H9 (cell line): ENCODE measurements at regions not wholly inside any gene's neighbourhood (a gene's known extent, or its start where the extent isn't known, plus 50 kb on each side); places are given as distances from the start of the nearest gene placed in this dataset.

Experiments
- DNase-seq: peaks from one replicate; pipeline ENCODE4 v3.0.0-alpha.2; 2017
- H2AFZ ChIP-seq: one replicate; pipeline ENCODE4 v1.6.1; 2013; ENCODE audit warnings: mild to moderate bottlenecking, low read length, control low read depth, moderate library complexity
- H2AK5ac ChIP-seq: 2 replicates; pipeline ENCODE4 v1.6.1; 2013; ENCODE audit warnings: low read length, control low read depth, mixed read lengths; ENCODE audit not compliant: insufficient read length
- H2BK120ac ChIP-seq: one replicate; pipeline ENCODE4 v1.6.1; 2013; ENCODE audit warnings: low read depth, mild to moderate bottlenecking, low read length, control low read depth, inconsistent platforms; ENCODE audit not compliant: poor library complexity, severe bottlenecking
- H2BK12ac ChIP-seq: 2 replicates; pipeline ENCODE4 v1.6.1; 2013; ENCODE audit warnings: low read length, control low read depth, mixed read lengths, low read depth; ENCODE audit not compliant: insufficient read length
- H2BK15ac ChIP-seq: 2 replicates; pipeline ENCODE4 v1.6.1; 2013; ENCODE audit warnings: low read depth, low read length, control low read depth
- H2BK20ac ChIP-seq: one replicate; pipeline ENCODE4 v1.6.1; 2013; ENCODE audit warnings: low read depth, mild to moderate bottlenecking, low read length, control low read depth, inconsistent platforms; ENCODE audit not compliant: poor library complexity, severe bottlenecking
- H2BK5ac ChIP-seq: 2 replicates; pipeline ENCODE4 v1.6.1; 2013; ENCODE audit warnings: low read length, control low read depth, mixed read lengths; ENCODE audit not compliant: insufficient read length
- H3K14ac ChIP-seq: 2 replicates; pipeline ENCODE4 v1.6.1; 2013; ENCODE audit warnings: low read length, control low read depth; ENCODE audit not compliant: insufficient read depth
- H3K18ac ChIP-seq: 2 replicates; pipeline ENCODE4 v1.6.1; 2013; ENCODE audit warnings: low read depth, mild to moderate bottlenecking, mixed read lengths, low read length, control low read depth; ENCODE audit not compliant: insufficient read length
- H3K23ac ChIP-seq: 2 replicates; pipeline ENCODE4 v1.6.1; 2013; ENCODE audit warnings: low read length, control low read depth, mixed read lengths, low read depth; ENCODE audit not compliant: insufficient read length
- H3K23me2 ChIP-seq: 2 replicates; pipeline ENCODE4 v1.6.1; 2013; ENCODE audit warnings: low read depth, mild to moderate bottlenecking, mixed read lengths, low read length, control low read depth; ENCODE audit not compliant: insufficient read length, poor library complexity, severe bottlenecking
- H3K27ac ChIP-seq: 2 replicates; pipeline ENCODE4 v1.5.1; 2013; ENCODE audit warnings: low read length, control low read depth, mixed read lengths, low read depth; ENCODE audit not compliant: insufficient read length
- H3K27me3 ChIP-seq: 2 replicates; pipeline ENCODE4 v1.6.1; 2013; ENCODE audit warnings: low read length, control low read depth, inconsistent platforms; ENCODE audit not compliant: insufficient read depth
- H3K4ac ChIP-seq: 2 replicates; pipeline ENCODE4 v1.6.1; 2013; ENCODE audit warnings: low read depth, mild to moderate bottlenecking, control low read depth, inconsistent platforms, low read length, moderate library complexity
- H3K4me1 ChIP-seq: 2 replicates; pipeline ENCODE4 v1.6.1; 2013; ENCODE audit warnings: low read length, control low read depth, inconsistent platforms; ENCODE audit not compliant: insufficient read depth
- H3K4me2 ChIP-seq: 2 replicates; pipeline ENCODE4 v1.6.1; 2013; ENCODE audit warnings: low read length, control low read depth, mixed read lengths; ENCODE audit not compliant: insufficient read length, insufficient read depth
- H3K56ac ChIP-seq: 2 replicates; pipeline ENCODE4 v1.6.1; 2013; ENCODE audit warnings: low read depth, mild to moderate bottlenecking, mixed read lengths, low read length, control low read depth; ENCODE audit not compliant: insufficient read length
- H3K79me1 ChIP-seq: 2 replicates; pipeline ENCODE4 v1.6.1; 2013; ENCODE audit warnings: low read depth, mild to moderate bottlenecking, moderate library complexity, low read length, control low read depth, inconsistent platforms; ENCODE audit not compliant: insufficient read depth, poor library complexity, severe bottlenecking
- H3K79me2 ChIP-seq: 2 replicates; pipeline ENCODE4 v1.6.1; 2013; ENCODE audit warnings: low read length, control low read depth, inconsistent platforms; ENCODE audit not compliant: insufficient read depth
- H3K9ac ChIP-seq: 2 replicates; pipeline ENCODE4 v1.6.1; 2013; ENCODE audit warnings: low read length, control low read depth, mixed read lengths; ENCODE audit not compliant: insufficient read length; ENCODE audit errors: extremely low read depth
- H3K9me3 ChIP-seq: one replicate; pipeline ENCODE4 v1.6.1; 2013; ENCODE audit warnings: low read depth, low read length, inconsistent platforms; ENCODE audit not compliant: control insufficient read depth
- H3T11ph ChIP-seq: one replicate; pipeline ENCODE4 v1.6.1; 2013; ENCODE audit warnings: mild to moderate bottlenecking, low read length, control low read depth, inconsistent platforms
- H4K20me1 ChIP-seq: one replicate; pipeline ENCODE4 v1.6.1; 2013; ENCODE audit not compliant: control insufficient read depth, insufficient read length, insufficient read depth
- H4K5ac ChIP-seq: 2 replicates; pipeline ENCODE4 v1.6.1; 2013; ENCODE audit warnings: low read depth, mild to moderate bottlenecking, mixed read lengths, low read length, control low read depth; ENCODE audit not compliant: insufficient read length
- H4K8ac ChIP-seq: replicated peaks from 2 replicates; pipeline ENCODE4 v1.6.1; 2013; ENCODE audit warnings: low read length, control low read depth, mixed read lengths, low read depth; ENCODE audit not compliant: insufficient read length
- H4K91ac ChIP-seq: 2 replicates; pipeline ENCODE4 v1.6.1; 2013; ENCODE audit warnings: low read depth, mild to moderate bottlenecking, moderate library complexity, mixed read lengths, low read length, control low read depth; ENCODE audit not compliant: insufficient read length
- H3K27ac Mint-ChIP-seq, 3 experiments: 2 replicates in 2 of 3; 3 replicates in 1 of 3; pipeline ENCODE4 v1.8.0; 2020 to 2021; ENCODE audit warnings: mixed read lengths in 3 of 3, mild to moderate bottlenecking in 1 of 3, moderate library complexity in 1 of 3
- H3K27me3 Mint-ChIP-seq: 2 replicates; pipeline ENCODE4 v1.8.0; 2021; ENCODE audit warnings: low read depth, mild to moderate bottlenecking, moderate library complexity, mixed read lengths
- H3K36me3 Mint-ChIP-seq, 3 experiments: 2 replicates in 2 of 3; 3 replicates in 1 of 3; pipeline ENCODE4 v1.8.0; 2020 to 2021; ENCODE audit warnings: low read depth in 3 of 3, mixed read lengths in 3 of 3; ENCODE audit not compliant: insufficient read depth in 1 of 3
- H3K4me1 Mint-ChIP-seq, 2 experiments: 2 replicates each; pipeline ENCODE4 v1.8.0; 2020; ENCODE audit warnings: mixed read lengths in 2 of 2
- H3K4me3 Mint-ChIP-seq, 2 experiments: 2 replicates in 1 of 2; 3 replicates in 1 of 2; pipeline ENCODE4 v1.8.0; 2020 to 2021; ENCODE audit warnings: mild to moderate bottlenecking in 2 of 2, mixed read lengths in 2 of 2, moderate library complexity in 1 of 2
- H3K9me3 Mint-ChIP-seq, 2 experiments: 2 replicates in 1 of 2; 3 replicates in 1 of 2; pipeline ENCODE4 v1.8.0; 2020; ENCODE audit warnings: mild to moderate bottlenecking in 2 of 2, mixed read lengths in 2 of 2, moderate library complexity in 1 of 2
- WGBS: extraction: QIAGEN DNeasy Blood & Tissue Kit; methylation state at CpG from one replicate; pipeline ENCODE4 v1.1.7; 2013; ENCODE audit warnings: missing lambda C conversion rate, low lambda C conversion rate, mixed read lengths; ENCODE audit not compliant: insufficient read length; ENCODE audit errors: extremely low coverage; 5-methylcytosine and 5-hydroxymethylcytosine counted together
- TF ChIP-seq, protein P1 (sequence below): fragments of 200-600 bp; sonication (generic); conservative IDR thresholded peaks from 3 replicates; pipeline ENCODE4 v1.8.0; 2021; ENCODE audit warnings: antibody characterized with exemption, mild to moderate bottlenecking

DNA sequence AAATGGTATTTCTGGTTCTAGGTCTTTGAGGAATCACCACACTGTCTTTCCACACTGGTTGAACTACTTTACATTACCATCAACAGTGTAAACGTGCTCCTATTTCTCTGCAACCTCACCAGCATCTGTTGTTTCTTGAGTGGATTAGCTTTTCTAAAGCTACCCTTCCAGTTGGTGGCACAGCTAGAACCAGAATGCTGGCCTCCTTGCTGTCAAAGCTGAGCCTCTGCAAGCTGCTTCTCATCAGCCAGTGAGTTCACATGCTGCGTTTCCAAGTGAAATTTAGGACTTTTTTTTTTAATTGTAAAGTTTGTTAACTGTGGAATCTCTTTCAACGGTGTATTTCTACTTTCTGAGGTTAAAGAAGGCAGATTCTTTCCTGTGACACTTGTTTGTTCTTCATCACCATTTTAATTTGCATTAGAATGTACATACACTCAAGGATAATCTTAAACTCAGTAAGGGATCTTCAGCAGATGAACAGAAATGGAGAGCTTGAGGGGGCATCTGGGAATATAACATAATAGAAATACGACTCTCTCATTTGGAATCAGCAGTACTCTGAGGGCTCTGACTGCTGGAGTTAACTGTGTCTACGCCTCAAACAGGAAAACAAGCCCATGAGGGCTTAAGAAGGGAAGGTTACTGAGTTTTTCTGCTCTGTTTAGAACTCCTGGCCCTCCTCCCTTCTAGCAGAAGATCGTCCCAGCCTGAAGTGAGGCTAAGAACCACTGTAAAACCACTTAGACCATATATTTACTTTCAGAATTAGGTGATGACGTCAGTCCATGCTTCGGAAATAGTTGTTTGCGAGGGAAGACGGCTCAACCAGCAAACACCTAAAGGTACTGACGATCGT, 148.4 kb upstream of the FAM20A start:
- H3K27me3 Mint-ChIP-seq: peaks cover 1% of the 10 kb centered on the region; the same call in 1 of the 2 replicates
- Histone ChIP-seq H3K4me2 (peak overlapping the region; percentile 42), H3K27ac (peak overlapping the region; percentile 75), H3K14ac (no peak overlapping the region), H4K20me1 (no peaks in the 10 kb centered on the region), H3K18ac (no peak overlapping the region), H2BK120ac (no peak overlapping the region), H3K23ac (no peak overlapping the region), H2AK5ac (no peak overlapping the region), H3K4me1 (peaks cover 2% of the 10 kb centered on the region; the same call in 1 of the 2 replicates), H4K8ac (no peak overlapping the region), H2AFZ (peak overlapping the region; percentile 71), H3K4ac (no peak overlapping the region), H3K9me3 (peaks cover 4% of the 10 kb centered on the region), H3K79me1 (no peaks in the 10 kb centered on the region), H2BK20ac (no peak overlapping the region), H3T11ph (no peak overlapping the region), H3K9ac (no peak overlapping the region), H3K27me3 (no peaks in the 10 kb centered on the region), H2BK15ac (no peak overlapping the region), H2BK12ac (no peak overlapping the region), H4K5ac (no peak overlapping the region), H3K23me2 (no peaks in the 10 kb centered on the region), H2BK5ac (no peak overlapping the region), H3K56ac (no peak overlapping the region), H3K79me2 (no peaks in the 10 kb centered on the region), H4K91ac (no peak overlapping the region)
- no CpG with 5 or more reads among the region's 12 CpGs for WGBS
- TF ChIP-seq, protein P1, sequence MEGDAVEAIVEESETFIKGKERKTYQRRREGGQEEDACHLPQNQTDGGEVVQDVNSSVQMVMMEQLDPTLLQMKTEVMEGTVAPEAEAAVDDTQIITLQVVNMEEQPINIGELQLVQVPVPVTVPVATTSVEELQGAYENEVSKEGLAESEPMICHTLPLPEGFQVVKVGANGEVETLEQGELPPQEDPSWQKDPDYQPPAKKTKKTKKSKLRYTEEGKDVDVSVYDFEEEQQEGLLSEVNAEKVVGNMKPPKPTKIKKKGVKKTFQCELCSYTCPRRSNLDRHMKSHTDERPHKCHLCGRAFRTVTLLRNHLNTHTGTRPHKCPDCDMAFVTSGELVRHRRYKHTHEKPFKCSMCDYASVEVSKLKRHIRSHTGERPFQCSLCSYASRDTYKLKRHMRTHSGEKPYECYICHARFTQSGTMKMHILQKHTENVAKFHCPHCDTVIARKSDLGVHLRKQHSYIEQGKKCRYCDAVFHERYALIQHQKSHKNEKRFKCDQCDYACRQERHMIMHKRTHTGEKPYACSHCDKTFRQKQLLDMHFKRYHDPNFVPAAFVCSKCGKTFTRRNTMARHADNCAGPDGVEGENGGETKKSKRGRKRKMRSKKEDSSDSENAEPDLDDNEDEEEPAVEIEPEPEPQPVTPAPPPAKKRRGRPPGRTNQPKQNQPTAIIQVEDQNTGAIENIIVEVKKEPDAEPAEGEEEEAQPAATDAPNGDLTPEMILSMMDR: no peak
- peaks cover 9 to 30% (median 15%) of the 10 kb centered on the region in 3 experiments; a peak in 6 of 7 replicates for H3K36me3 Mint-ChIP-seq
- peaks cover 27 to 33% of the 10 kb centered on the region in 2 experiments for H3K4me1 Mint-ChIP-seq
- no peak for DNase-seq
- H3K4me3 Mint-ChIP-seq: peak overlapping the region; percentile 3 to 45; a peak in 4 of 5 replicates
- peaks cover 18 to 35% of the 10 kb centered on the region in 2 experiments for H3K9me3 Mint-ChIP-seq
- H3K27ac Mint-ChIP-seq: peak overlapping the region; percentile 90 to 97 (median 91)
